ENCODE measurements at regions not wholly inside any gene's neighbourhood (a gene's known extent, or its start where the extent isn't known, plus 50 kb on each side); places are given as distances from the start of the nearest gene placed in this dataset.
"Not testable (repeated sequence)": the region's sequence is repeated elsewhere in the genome, so short reads cannot be mapped to it uniquely, and the experiment has no call there.

DNA sequence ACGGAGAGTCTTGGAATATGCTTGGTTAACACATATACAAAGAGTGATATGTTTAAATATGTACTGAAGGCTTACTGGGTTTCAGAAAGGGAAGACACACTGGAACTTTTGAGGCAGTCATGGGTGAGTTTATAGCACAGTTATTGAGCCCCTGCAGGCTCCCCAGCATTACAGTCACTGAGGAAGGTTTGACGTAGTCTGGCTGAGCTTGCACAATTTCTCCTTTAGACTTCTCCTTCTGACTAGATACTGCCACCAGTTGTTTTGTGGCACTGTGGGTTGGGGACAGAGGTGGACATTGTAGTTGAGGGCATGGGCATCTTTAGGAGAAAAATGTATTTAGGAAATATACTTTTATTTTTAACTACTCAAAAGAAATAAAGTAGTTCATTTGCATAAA is 285.4 kb downstream of the C11orf87 start:
- FAIRE-seq (no peak), DNase-seq (ENCODE audit: low read depth) (no peak)
- Histone ChIP-seq H3K4me1 (ENCODE audit: insufficient read depth, low read length) (no peaks in the 10 kb centered on the region), H3K79me2 (ENCODE audit: insufficient read depth, low read length) (no peaks in the 10 kb centered on the region), H3K4me2 (ENCODE audit: low read length) (no peak overlapping the region), H4K20me1 (ENCODE audit: insufficient read depth, low read length) (no peaks in the 10 kb centered on the region), H2AFZ (ENCODE audit: low read depth, low read length) (no peak overlapping the region), H3K27me3 (ENCODE audit: insufficient read depth, low read length) (no peaks in the 10 kb centered on the region), H3K36me3 (ENCODE audit: insufficient read depth, low read length) (no peaks in the 10 kb centered on the region), H3K9me3 (ENCODE audit: insufficient read depth, low read depth, low read length) (no peaks in the 10 kb centered on the region), H3K27ac (ENCODE audit: low read depth, low read length) (no peak overlapping the region), H3K9ac (ENCODE audit: low read length) (no peak overlapping the region), H3K4me3 (ENCODE audit: insufficient read depth, low read depth, low read length) (no peak overlapping the region)
- H3K4me3 Mint-ChIP-seq (ENCODE audit: unreplicated experiment): no peak overlapping the region
- H3K4me1 Mint-ChIP-seq (ENCODE audit: low read depth, unreplicated experiment): no peaks in the 10 kb centered on the region
- H3K27me3 Mint-ChIP-seq (ENCODE audit: low read depth, unreplicated experiment): no peaks in the 10 kb centered on the region
- H3K27ac Mint-ChIP-seq (ENCODE audit: unreplicated experiment): no peak overlapping the region
- TF ChIP-seq EZH2 (IDR thresholded peaks at IDR 0.05; ENCODE audit: insufficient read depth, low read length): no peak
- TF ChIP-seq CTCF (IDR thresholded peaks at IDR 0.05; ENCODE audit: insufficient read depth, low read depth, low read length): no peak
- no peaks in the 10 kb centered on the region for H3K9me3 Mint-ChIP-seq (ENCODE audit: unreplicated experiment)
- no peaks in the 10 kb centered on the region for H3K36me3 Mint-ChIP-seq (ENCODE audit: low read depth, unreplicated experiment)

- Histone ChIP-seq H3K27me3 (ENCODE audit: insufficient read depth, low read length) (no peaks in the 10 kb centered on the region), H2AFZ (ENCODE audit: low read depth, low read length) (no peak overlapping the region), H3K4me1 (ENCODE audit: insufficient read depth, low read length) (no peaks in the 10 kb centered on the region), H3K27ac (ENCODE audit: low read depth, low read length) (no peak overlapping the region), H3K36me3 (ENCODE audit: insufficient read depth, low read length) (no peaks in the 10 kb centered on the region), H3K9me3 (ENCODE audit: insufficient read depth, low read depth, low read length) (no peaks in the 10 kb centered on the region), H3K79me2 (ENCODE audit: insufficient read depth, low read length) (no peaks in the 10 kb centered on the region), H3K9ac (ENCODE audit: low read length) (no peak overlapping the region), H4K20me1 (ENCODE audit: insufficient read depth, low read length) (no peaks in the 10 kb centered on the region), H3K4me2 (ENCODE audit: low read length) (no peak overlapping the region), H3K4me3 (ENCODE audit: insufficient read depth, low read depth, low read length) (no peak overlapping the region)
- Mint-ChIP-seq H3K9me3 (ENCODE audit: unreplicated experiment) (no peaks in the 10 kb centered on the region), H3K4me3 (ENCODE audit: unreplicated experiment) (no peak overlapping the region), H3K36me3 (ENCODE audit: low read depth, unreplicated experiment) (no peaks in the 10 kb centered on the region), H3K27ac (ENCODE audit: unreplicated experiment) (no peak overlapping the region), H3K4me1 (ENCODE audit: low read depth, unreplicated experiment) (no peaks in the 10 kb centered on the region), H3K27me3 (ENCODE audit: low read depth, unreplicated experiment) (no peaks in the 10 kb centered on the region)
- TF ChIP-seq CTCF (IDR thresholded peaks at IDR 0.05; ENCODE audit: insufficient read depth, low read depth, low read length) (no peak), EZH2 (IDR thresholded peaks at IDR 0.05; ENCODE audit: insufficient read depth, low read length) (no peak)
- DNase-seq (ENCODE audit: low read depth) (no peak), FAIRE-seq (no peak)
Measured at GRCh38 chr11:109708184-109708583, 286.2 kb downstream of the C11orf87 start.

DNA sequence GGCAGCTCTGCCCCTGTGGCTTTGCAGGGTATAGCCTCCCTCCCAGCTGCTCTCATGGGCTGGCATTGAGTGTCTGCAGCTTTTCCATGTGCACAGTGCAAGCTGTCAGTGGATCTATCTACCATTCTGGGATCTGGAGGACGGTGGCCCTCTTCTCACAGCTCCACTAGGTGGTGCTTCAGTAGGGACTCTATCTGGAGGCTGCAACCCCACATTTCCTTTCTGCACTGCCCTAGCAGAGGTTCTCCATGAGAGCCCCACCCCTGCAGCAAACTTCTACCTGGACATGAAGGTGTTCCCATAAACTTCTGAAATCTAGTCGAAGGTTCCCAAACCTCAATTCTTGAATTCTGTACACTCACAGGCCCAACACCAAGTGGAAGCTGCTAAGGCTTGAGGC is 292.5 kb downstream of the C11orf87 start:
- H3K36me3 ChIP-seq (ENCODE audit: insufficient read depth, low read length); H3K27me3 ChIP-seq (ENCODE audit: insufficient read depth, low read length); H3K36me3 Mint-ChIP-seq (ENCODE audit: low read depth, unreplicated experiment); H4K20me1 ChIP-seq (ENCODE audit: insufficient read depth, low read length); H3K4me1 Mint-ChIP-seq (ENCODE audit: low read depth, unreplicated experiment); H3K4me3 Mint-ChIP-seq (ENCODE audit: unreplicated experiment); H3K79me2 ChIP-seq (ENCODE audit: insufficient read depth, low read length); FAIRE-seq; H3K27ac Mint-ChIP-seq (ENCODE audit: unreplicated experiment); H3K27ac ChIP-seq (ENCODE audit: low read depth, low read length); DNase-seq (ENCODE audit: low read depth); H3K9ac ChIP-seq (ENCODE audit: low read length); H3K4me3 ChIP-seq (ENCODE audit: insufficient read depth, low read depth, low read length); H2AFZ ChIP-seq (ENCODE audit: low read depth, low read length); H3K4me1 ChIP-seq (ENCODE audit: insufficient read depth, low read length); H3K9me3 ChIP-seq (ENCODE audit: insufficient read depth, low read depth, low read length); H3K27me3 Mint-ChIP-seq (ENCODE audit: low read depth, unreplicated experiment); H3K4me2 ChIP-seq (ENCODE audit: low read length): not testable (repeated sequence)
- peaks cover 16% of the 10 kb centered on the region for H3K9me3 Mint-ChIP-seq (ENCODE audit: unreplicated experiment)

DNA sequence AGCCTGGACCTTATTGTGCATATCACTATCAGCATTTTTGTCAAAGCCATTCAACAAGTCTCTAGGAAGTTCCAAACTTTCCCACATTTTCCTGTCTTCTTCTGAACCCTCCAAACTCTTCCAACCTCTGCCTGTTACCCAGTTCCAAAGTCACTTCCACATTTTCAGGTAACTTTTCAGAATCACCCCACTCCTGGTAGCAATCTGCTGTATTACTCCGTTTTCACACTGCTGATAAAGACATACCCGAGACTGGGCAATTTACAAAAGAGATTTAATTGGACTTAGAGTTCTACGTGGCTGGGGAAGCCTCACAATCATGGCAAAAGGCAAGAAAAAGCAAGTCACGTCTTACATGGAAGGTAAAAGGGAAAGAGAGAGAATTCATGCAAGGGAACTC is 293.4 kb downstream of the C11orf87 start:
- not testable (repeated sequence) for H3K36me3 ChIP-seq (ENCODE audit: insufficient read depth, low read length); H3K27me3 Mint-ChIP-seq (ENCODE audit: low read depth, unreplicated experiment); H3K4me3 Mint-ChIP-seq (ENCODE audit: unreplicated experiment); H2AFZ ChIP-seq (ENCODE audit: low read depth, low read length); H3K4me1 Mint-ChIP-seq (ENCODE audit: low read depth, unreplicated experiment); H3K79me2 ChIP-seq (ENCODE audit: insufficient read depth, low read length); H4K20me1 ChIP-seq (ENCODE audit: insufficient read depth, low read length); DNase-seq (ENCODE audit: low read depth); H3K4me1 ChIP-seq (ENCODE audit: insufficient read depth, low read length); H3K36me3 Mint-ChIP-seq (ENCODE audit: low read depth, unreplicated experiment); H3K27ac Mint-ChIP-seq (ENCODE audit: unreplicated experiment); H3K9me3 ChIP-seq (ENCODE audit: insufficient read depth, low read depth, low read length); H3K27ac ChIP-seq (ENCODE audit: low read depth, low read length); H3K4me3 ChIP-seq (ENCODE audit: insufficient read depth, low read depth, low read length); H3K9ac ChIP-seq (ENCODE audit: low read length); FAIRE-seq; H3K27me3 ChIP-seq (ENCODE audit: insufficient read depth, low read length); H3K4me2 ChIP-seq (ENCODE audit: low read length)
- peaks cover 16% of the 10 kb centered on the region for H3K9me3 Mint-ChIP-seq (ENCODE audit: unreplicated experiment)
